ENCODE measurements at regions not wholly inside any gene's neighbourhood (a gene's known extent, or its start where the extent isn't known, plus 50 kb on each side); places are given as distances from the start of the nearest gene placed in this dataset.

- SMC1A ChIA-PET (ENCODE audit: uncharacterized antibody, unreplicated experiment), result no interaction called here
- WGBS (ENCODE audit: insufficient coverage, insufficient replicate concordance, low lambda C conversion rate, missing lambda C conversion rate), result 29% methylated on average over 2 of the region's 2 CpGs
- in situ Hi-C loops (cut with MboI), result no loop called here
- no TSS peak for BruUV-seq (replicated peaks)
- Histone ChIP-seq H3K4me3 (no peak overlapping the region), H3K4me2 (ENCODE audit: control insufficient read depth, insufficient read depth) (no peak overlapping the region), H3K36me3 (ENCODE audit: control insufficient read depth in 2 of 2, insufficient read depth in 2 of 2, low read length in 1 of 2) (no peaks in the 10 kb centered on the region), H3K79me2 (ENCODE audit: control insufficient read depth, insufficient read depth, low read length) (no peaks in the 10 kb centered on the region), H2AFZ (ENCODE audit: control insufficient read depth, low read depth, low read length) (no peak overlapping the region), H4K20me1 (ENCODE audit: control insufficient read depth, insufficient read depth) (no peaks in the 10 kb centered on the region), H3K4me1 (ENCODE audit: control insufficient read depth, insufficient read depth, low read length) (no peaks in the 10 kb centered on the region), H3K9me3 (replicated peaks; ENCODE audit: control insufficient read depth, insufficient read depth, low read length) (no peaks in the 10 kb centered on the region), H3K27me3 (replicated peaks in 1 of 2; ENCODE audit: control insufficient read depth in 2 of 2, insufficient read depth in 2 of 2, low read length in 1 of 2) (peaks cover 0 to 7% of the 10 kb centered on the region in 2 experiments; a peak in 1 of 4 replicates), H3K9ac (ENCODE audit: control insufficient read depth, insufficient read depth, low read length) (no peak overlapping the region), H3K27ac (ENCODE audit: control insufficient read depth, insufficient read depth) (no peak overlapping the region)
- RAD21 ChIA-PET (ENCODE audit: unreplicated experiment), result no interaction called here
- DNase-seq (ENCODE audit: low read depth, low spot score), result no peak
- intact Hi-C loops (cut with micrococcal nuclease; ENCODE audit: unreplicated experiment), result no loop called here
- FAIRE-seq, result no peak
- CTCF ChIA-PET, result interaction anchor here (0.7 kb wide), 1 partner anchor 14 kb away, joined by 3 read pairs; no protein-coding TSS in a partner anchor
- ATAC-seq, result no peak
- POLR2A ChIA-PET, result no interaction called here
- TF ChIP-seq ATF7 (IDR thresholded peaks at IDR 0.05; ENCODE audit: low read depth) (no peak), LARP7 (IDR thresholded peaks at IDR 0.05) (no peak), RAD51 (IDR thresholded peaks at IDR 0.05) (no peak), PRDM15 (CRISPR knock-in tag; IDR thresholded peaks at IDR 0.05) (no peak), EGR1 (IDR thresholded peaks at IDR 0.05; ENCODE audit: borderline replicate concordance in 1 of 2, low read depth in 2 of 2, low read length in 2 of 2) (no peak), PKNOX1 (IDR thresholded peaks at IDR 0.05) (no peak), NRF1 (conservative IDR thresholded peaks at IDR 0.05; ENCODE audit: low read depth, low read length) (no peak), CHD2 (IDR thresholded peaks at IDR 0.05; ENCODE audit: borderline replicate concordance, low read depth, low read length) (no peak), POLR2A (IDR thresholded peaks at IDR 0.05; ENCODE audit: low read depth, low read length) (no peak), ZBTB11 (CRISPR knock-in tag; IDR thresholded peaks at IDR 0.05) (no peak), ESRRA (IDR thresholded peaks at IDR 0.05; ENCODE audit: low read length) (no peak), SIX5 (IDR thresholded peaks at IDR 0.05; ENCODE audit: low read depth, low read length, severe bottlenecking) (no peak), SMARCA5 (IDR thresholded peaks at IDR 0.05) (no peak), HDGF (IDR thresholded peaks at IDR 0.05) (no peak), TCF12 (IDR thresholded peaks at IDR 0.05; ENCODE audit: low read depth, low read length) (no peak), SMAD5 (IDR thresholded peaks at IDR 0.05; ENCODE audit: low read depth) (no peak), ZBTB33 (IDR thresholded peaks at IDR 0.05) (no peak), ZNF24 (IDR thresholded peaks at IDR 0.05) (no peak)
These were observed 338.5 kb downstream of the GADD45G start for GRCh38 chr9:89943309-89943708.
